HG03103 (cell line): ENCODE measurements at regions not wholly inside any gene's neighbourhood (a gene's known extent, or its start where the extent isn't known, plus 50 kb on each side); places are given as distances from the start of the nearest gene placed in this dataset.

Source experiments
- ATAC-seq: cut with Tn5 transposase; IDR thresholded peaks from one replicate; pipeline ENCODE4 v1.9.1; 2021; ENCODE audit warnings: low read depth; ENCODE audit not compliant: unreplicated experiment

- ATAC-seq, result no peak
Measured at GRCh38 chr7:45343746-45344145, 186.2 kb downstream of the RAMP3 start.

GRCh38 chr7:45347804-45348203 lies 190.2 kb downstream of the RAMP3 start:
- no peak for ATAC-seq

GRCh38 chr7:45349090-45349489 lies 191.5 kb downstream of the RAMP3 start:
- ATAC-seq, result no peak

GRCh38 chr7:45350896-45351295 lies 193.3 kb downstream of the RAMP3 start:
- no peak for ATAC-seq

GRCh38 chr7:45358287-45358686 lies 200.7 kb downstream of the RAMP3 start:
- no peak for ATAC-seq

- ATAC-seq, result no peak
Measured at GRCh38 chr7:45359250-45359649, 201.7 kb downstream of the RAMP3 start.

GRCh38 chr7:45359776-45360175 lies 202.2 kb downstream of the RAMP3 start:
- no peak for ATAC-seq

GRCh38 chr7:45363669-45364068 lies 206.1 kb downstream of the RAMP3 start:
- ATAC-seq, result no peak

GRCh38 chr7:45365341-45365740 lies 207.8 kb downstream of the RAMP3 start:
- no peak for ATAC-seq

GRCh38 chr7:45366475-45366874 lies 207.7 kb upstream of the ADCY1 start:
- no peak for ATAC-seq

GRCh38 chr7:45367026-45367425 lies 207.1 kb upstream of the ADCY1 start:
- no peak for ATAC-seq

- ATAC-seq, result no peak
Measured at GRCh38 chr7:45368129-45368807, 205.9 kb upstream of the ADCY1 start.

GRCh38 chr7:45384499-45384898 lies 189.7 kb upstream of the ADCY1 start:
- no peak for ATAC-seq

- ATAC-seq, result no peak
Measured at GRCh38 chr7:45387837-45388236, 186.3 kb upstream of the ADCY1 start.

GRCh38 chr7:45389073-45389872 lies 184.9 kb upstream of the ADCY1 start:
- no peak for ATAC-seq

- no peak for ATAC-seq
Measured at GRCh38 chr7:45390180-45390579, 184.0 kb upstream of the ADCY1 start.

GRCh38 chr7:45390731-45391130 lies 183.4 kb upstream of the ADCY1 start:
- no peak for ATAC-seq

- no peak for ATAC-seq
Measured at GRCh38 chr7:45391618-45392451, 182.3 kb upstream of the ADCY1 start.

GRCh38 chr7:45394117-45394708 lies 180.0 kb upstream of the ADCY1 start:
- ATAC-seq, result no peak

- ATAC-seq, result no peak
Measured at GRCh38 chr7:45399069-45399468, 175.1 kb upstream of the ADCY1 start.

GRCh38 chr7:45400680-45401079 lies 173.5 kb upstream of the ADCY1 start:
- ATAC-seq, result no peak
